ENCODE measurements at regions not wholly inside any gene's neighbourhood (a gene's known extent, or its start where the extent isn't known, plus 50 kb on each side); places are given as distances from the start of the nearest gene placed in this dataset.

DNA sequence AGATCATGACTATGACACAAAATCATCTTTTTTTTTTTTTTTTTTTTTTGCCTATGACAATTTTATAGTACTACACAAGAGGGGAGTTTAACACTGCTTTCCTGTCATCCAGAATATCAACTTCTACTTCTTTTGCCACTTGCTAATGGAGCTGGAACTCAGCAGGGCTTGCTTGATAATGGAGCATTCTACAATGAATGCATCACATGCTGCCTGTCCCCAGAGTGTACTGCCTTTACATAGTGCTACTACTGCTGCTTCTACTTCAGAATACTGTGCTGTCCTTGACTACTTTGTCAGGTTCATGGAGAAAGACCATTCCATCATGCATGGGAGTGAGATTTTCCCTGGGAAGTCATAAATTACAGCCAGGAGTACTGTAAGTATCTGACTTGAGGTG, 338.6 kb upstream of the SEMA3A start:
- DNase-seq: no peak

DNA sequence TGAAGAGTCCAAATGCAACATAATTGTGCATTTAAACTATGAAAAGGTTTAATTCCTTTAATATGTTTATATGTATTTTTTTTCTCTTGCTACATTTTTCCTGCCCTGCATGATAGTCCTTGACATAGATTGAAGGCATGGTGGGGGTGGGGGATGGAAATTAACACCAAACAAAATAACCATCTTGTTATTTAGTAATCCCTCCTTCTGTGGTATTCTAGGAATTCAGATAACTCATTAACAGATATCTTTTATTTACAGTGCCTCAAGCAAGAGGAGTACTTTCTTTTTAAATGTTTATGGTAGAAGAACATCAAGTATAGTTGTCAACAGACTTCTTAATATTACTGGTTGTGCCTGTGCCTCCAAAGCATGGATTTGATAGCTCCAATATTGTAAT, 337.6 kb upstream of the SEMA3A start:
- DNase-seq: no peak

DNA sequence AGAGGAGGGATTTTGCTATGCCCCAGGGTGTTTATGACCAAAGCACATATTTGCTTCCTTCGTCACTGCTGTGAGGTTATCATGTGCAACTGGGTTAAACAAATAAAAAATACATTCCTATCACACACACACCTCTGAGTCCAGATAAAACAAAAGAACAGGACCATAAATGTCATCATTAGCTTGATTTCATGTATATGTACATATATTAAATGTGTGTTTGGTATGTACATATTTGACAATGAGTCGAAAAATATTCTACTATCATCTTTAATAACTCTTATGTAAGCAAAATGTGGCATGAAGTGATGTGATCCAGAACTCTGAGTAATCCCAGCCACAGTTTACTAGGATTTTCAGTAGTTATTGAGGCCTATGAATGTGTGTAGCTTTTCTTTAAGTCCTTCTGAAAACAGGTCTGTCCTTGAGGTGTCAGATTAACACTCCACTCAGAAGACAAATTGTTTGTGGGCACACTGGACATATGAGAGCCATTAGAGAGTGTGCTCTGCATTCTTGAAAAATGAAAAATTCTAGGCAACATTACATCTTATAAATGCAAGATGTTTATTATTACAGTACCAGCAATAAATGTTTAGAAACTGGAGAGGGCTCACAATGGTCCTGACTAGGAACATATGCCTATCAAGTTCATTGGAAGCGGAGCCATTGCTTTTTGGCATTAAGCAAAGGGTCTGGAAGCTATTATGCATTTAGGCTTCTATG, 335.1 kb upstream of the SEMA3A start:
- DNase-seq: no peak

- no peak for DNase-seq
These were observed 334.3 kb upstream of the SEMA3A start for GRCh38 chr7:84528756-84529479.

DNA sequence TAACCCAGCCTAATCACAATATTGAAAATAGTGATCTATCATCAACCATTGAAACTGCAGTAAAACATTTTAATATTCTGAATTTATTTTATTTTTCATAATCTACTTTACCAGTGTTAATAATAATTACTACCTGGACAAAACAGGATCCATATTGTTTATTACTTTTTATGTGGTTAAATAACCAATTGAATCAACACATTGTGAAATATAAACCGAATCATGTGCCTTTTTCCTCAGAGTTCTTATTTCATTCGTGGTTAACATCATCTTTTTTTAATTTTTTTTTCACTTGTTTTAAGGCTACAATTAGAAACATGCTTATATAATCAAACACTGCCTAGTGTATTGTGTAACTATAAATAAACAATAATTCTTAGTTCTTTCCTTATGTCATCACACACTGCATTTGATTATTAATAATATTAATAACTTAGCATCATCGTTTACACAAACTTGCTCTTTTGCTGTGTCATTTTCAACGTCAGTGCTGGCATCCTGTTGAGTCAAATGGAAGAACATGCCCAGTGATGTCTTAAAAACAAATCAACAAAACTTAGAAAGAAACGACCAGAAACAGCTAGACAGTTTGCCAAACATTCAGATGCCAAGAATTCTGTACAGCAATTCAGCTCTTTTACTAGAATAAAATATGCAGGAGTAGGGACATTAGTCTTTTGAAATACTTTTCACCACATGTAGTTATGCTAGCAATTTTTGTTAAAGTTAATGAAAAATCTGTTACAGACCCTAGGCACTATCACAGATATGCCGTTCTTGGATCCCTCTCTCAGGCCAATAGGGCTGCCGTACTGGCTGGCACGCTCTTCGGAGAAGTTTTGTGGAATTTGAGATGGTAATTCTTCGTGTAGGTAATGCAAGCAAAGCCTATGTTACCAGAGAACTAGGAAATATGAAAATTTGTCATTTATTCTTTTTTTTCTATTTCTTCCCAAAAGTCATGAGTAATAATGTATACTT, 330.4 kb upstream of the SEMA3A start:
- DNase-seq: no peak

- peak; percentile 97 for DNase-seq
These were observed 318.5 kb upstream of the SEMA3A start for GRCh38 chr7:84513061-84513460.

DNA sequence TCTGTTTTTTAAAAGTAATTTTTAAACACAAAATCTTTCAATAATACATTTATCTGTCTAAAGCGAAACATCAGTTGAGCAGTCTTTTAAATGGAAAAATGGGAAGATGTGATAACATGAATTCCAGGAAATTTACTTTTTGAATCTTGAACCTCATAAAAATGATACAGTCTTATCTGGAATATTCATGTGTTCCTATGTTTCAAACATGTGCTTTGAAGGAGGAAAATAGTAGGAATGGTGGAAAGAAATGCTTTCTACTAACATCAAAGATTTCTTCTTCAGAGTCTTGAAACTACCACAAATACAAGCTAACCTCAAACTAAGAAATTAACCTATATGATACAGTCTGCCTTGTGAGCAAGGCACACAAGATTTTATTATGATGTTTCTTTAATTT, 317.5 kb upstream of the SEMA3A start:
- DNase-seq: peak; percentile 35

GRCh38 chr7:84510505-84510904, 315.9 kb upstream of the SEMA3A start:
- DNase-seq: no peak

- DNase-seq: peak; percentile 18
These were observed 314.9 kb upstream of the SEMA3A start for GRCh38 chr7:84509522-84509921.

- no peak for DNase-seq
These were observed 314.0 kb upstream of the SEMA3A start for GRCh38 chr7:84508606-84509005.

GRCh38 chr7:84507529-84507928, 312.9 kb upstream of the SEMA3A start:
- DNase-seq: no peak

- DNase-seq: no peak
These were observed 311.6 kb upstream of the SEMA3A start for GRCh38 chr7:84506151-84506550.

DNA sequence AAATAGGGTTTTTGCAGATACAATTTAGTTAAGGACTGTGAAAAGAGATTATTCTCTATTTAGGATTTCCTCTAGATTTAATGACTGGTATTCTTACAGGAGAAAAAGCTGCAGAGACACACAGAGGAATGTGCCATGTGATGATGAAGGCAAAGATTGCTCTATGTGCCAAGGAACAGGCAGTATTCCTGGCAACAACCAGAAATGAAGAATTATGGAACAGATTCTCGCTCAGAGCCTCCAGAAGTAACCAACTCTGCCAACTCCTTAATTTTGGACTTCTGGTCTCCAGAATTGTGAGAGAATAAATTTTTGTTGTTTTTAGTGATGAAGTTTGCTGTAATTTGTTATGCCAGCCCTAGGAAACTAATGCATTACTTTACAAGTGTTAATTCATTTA, 307.6 kb upstream of the SEMA3A start:
- no peak for DNase-seq

DNA sequence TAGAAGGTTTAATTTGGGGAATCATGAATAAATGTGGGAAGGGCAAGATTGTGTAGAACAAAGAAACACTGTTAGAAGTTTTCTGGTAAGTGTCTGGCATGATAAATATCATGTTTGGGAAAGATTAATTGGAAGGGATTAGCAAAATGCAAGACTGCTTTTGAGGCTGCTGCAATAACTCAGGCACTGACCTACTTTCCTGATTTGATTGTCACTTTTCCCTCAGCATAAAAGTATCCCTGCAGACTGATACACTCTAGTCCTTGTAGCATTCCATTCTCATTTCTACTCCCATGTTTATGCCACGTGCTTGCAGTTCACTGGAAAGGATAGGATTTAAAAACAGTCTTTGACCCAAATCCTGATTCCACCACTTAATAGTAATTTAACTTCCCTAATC, 303.3 kb upstream of the SEMA3A start:
- no peak for DNase-seq

- DNase-seq: no peak
These were observed 300.5 kb upstream of the SEMA3A start for GRCh38 chr7:84495128-84495527.

GRCh38 chr7:84492098-84493034, 297.8 kb upstream of the SEMA3A start:
- peak; percentile 99 for DNase-seq

DNA sequence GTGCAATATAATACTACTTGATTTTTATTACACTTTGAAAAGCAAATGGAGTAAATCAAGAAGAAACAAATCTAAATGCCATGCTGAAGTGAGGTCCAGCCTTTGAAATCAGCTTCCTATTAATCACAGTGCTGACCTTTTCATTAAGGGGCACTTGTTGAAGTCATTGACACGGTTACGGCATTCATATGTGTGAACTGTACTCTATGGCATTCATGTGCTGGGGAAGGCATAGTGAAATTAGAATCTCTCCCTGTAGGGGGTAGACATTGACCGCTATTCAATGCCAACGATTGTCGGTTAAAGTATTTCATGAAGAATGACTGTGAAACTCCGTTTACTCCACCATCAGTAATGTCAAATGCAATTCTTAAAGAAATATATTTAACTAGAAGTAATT, 296.1 kb upstream of the SEMA3A start:
- DNase-seq: peak; percentile 17

- no peak for DNase-seq
These were observed 290.0 kb upstream of the SEMA3A start for GRCh38 chr7:84484502-84485079.

- no peak for DNase-seq
These were observed 287.9 kb upstream of the SEMA3A start for GRCh38 chr7:84482476-84482875.

DNA sequence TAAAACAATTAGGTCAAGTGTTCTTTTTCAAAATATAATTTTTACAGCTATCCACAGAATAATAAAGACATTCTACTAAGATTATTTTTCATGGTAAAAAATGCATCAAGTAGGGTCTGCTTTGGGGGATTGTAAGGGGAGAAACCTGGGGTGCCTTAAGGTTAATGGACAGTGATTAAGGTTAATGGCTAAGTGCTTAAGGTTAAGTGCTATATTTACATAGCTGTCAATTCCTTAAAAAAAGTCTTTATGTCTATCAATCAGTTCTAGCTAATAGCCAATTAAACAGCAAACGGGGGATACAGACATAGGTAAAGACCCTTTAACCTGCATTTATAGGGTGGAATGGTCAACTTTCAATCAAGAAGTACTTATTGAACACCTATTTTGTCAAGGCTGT, 284.5 kb upstream of the SEMA3A start:
- no peak for DNase-seq

GRCh38 chr7:84477786-84478478, 283.3 kb upstream of the SEMA3A start:
- DNase-seq: peak; percentile 85

Data from NCI-H2171 treated with DMSO at 0.1 percent for 48 hours (cell line).